Liver (tissue), 8 donors: ENCODE measurements at regions not wholly inside any gene's neighbourhood (a gene's known extent, or its start where the extent isn't known, plus 50 kb on each side); places are given as distances from the start of the nearest gene placed in this dataset.

Experiments used
- DNase-seq: peaks from one replicate; pipeline ENCODE4 v3.0.0-alpha.2; 2017; ENCODE audit warnings: low spot score
- H3K27ac ChIP-seq, 2 donors: one replicate each; pipeline ENCODE4 v1.7.0; 2013; ENCODE audit warnings: inconsistent platforms in 2 of 2, low read length in 2 of 2, control low read depth in 1 of 2, low read depth in 1 of 2, mild to moderate bottlenecking in 1 of 2
- H3K27me3 ChIP-seq, 4 donors: one replicate each; pipeline versions ENCODE4 v1.6.1 to v1.7.0; 2013; ENCODE audit warnings: low read length in 3 of 4, inconsistent platforms in 1 of 4, mild to moderate bottlenecking in 1 of 4, moderate library complexity in 1 of 4; ENCODE audit not compliant: control insufficient read depth in 4 of 4, insufficient read depth in 4 of 4
- H3K36me3 ChIP-seq, 4 donors: one replicate each; pipeline versions ENCODE4 v1.6.1 to v1.7.0; 2013; ENCODE audit warnings: low read length in 3 of 4, mild to moderate bottlenecking in 3 of 4, low read depth in 1 of 4, moderate library complexity in 1 of 4; ENCODE audit not compliant: control insufficient read depth in 4 of 4, insufficient read depth in 3 of 4
- H3K4me1 ChIP-seq, 4 donors: one replicate each; pipeline versions ENCODE4 v1.6.1 to v1.7.0; 2013; ENCODE audit warnings: low read length in 3 of 4, mild to moderate bottlenecking in 3 of 4, moderate library complexity in 1 of 4; ENCODE audit not compliant: control insufficient read depth in 4 of 4, insufficient read depth in 4 of 4
- H3K4me3 ChIP-seq, 3 donors: one replicate each; pipeline versions ENCODE4 v1.6.1 to v1.7.0; 2013; ENCODE audit warnings: low read length in 3 of 3, control low read depth in 1 of 3, low read depth in 1 of 3, mild to moderate bottlenecking in 1 of 3
- H3K9ac ChIP-seq, 2 donors: one replicate each; pipeline ENCODE4 v1.7.0; 2013; ENCODE audit warnings: low read length in 2 of 2, mild to moderate bottlenecking in 2 of 2, moderate library complexity in 2 of 2, control low read depth in 1 of 2, low read depth in 1 of 2
- H3K9me3 ChIP-seq, 4 donors: one replicate each; pipeline versions ENCODE4 v1.6.1 to v1.7.0; 2013; ENCODE audit warnings: low read length in 3 of 4; ENCODE audit not compliant: control insufficient read depth in 4 of 4
- ATF3 ChIP-seq: IDR thresholded peaks from 2 replicates; pipeline ENCODE4 v1.6.1; 2016; ENCODE audit warnings: antibody characterized with exemption
- CTCF ChIP-seq: fragments of 150-350 bp; IDR thresholded peaks from 2 replicates; pipeline ENCODE4 v1.5.1; 2017; ENCODE audit warnings: improper control_type of control experiment, low read depth, low read length; ENCODE audit not compliant: missing input control
- EGR1 ChIP-seq, 2 donors: IDR thresholded peaks; 2 replicates each; pipeline ENCODE4 v1.6.1; 2016 to 2018; ENCODE audit warnings: antibody characterized with exemption in 2 of 2, low read depth in 2 of 2
- FOXA1 ChIP-seq: IDR thresholded peaks from 2 replicates; pipeline ENCODE4 v1.6.1; 2016; ENCODE audit warnings: antibody characterized with exemption
- FOXA2 ChIP-seq: IDR thresholded peaks from 2 replicates; pipeline ENCODE4 v1.6.1; 2016; ENCODE audit warnings: antibody characterized with exemption
- GABPA ChIP-seq, 2 donors: IDR thresholded peaks in 1 of 2; conservative IDR thresholded peaks in 1 of 2; 2 replicates each; pipeline ENCODE4 v1.6.1; 2016; ENCODE audit warnings: antibody characterized with exemption in 2 of 2, mild to moderate bottlenecking in 1 of 2, moderate library complexity in 1 of 2
- HNF4A ChIP-seq, 2 donors: conservative IDR thresholded peaks; 2 replicates each; pipeline ENCODE4 v1.6.1; 2016; ENCODE audit warnings: antibody characterized with exemption in 2 of 2, mild to moderate bottlenecking in 2 of 2
- HNF4G ChIP-seq: IDR thresholded peaks from 2 replicates; pipeline ENCODE4 v1.6.1; 2016; ENCODE audit warnings: antibody characterized with exemption
- JUND ChIP-seq, 2 donors: IDR thresholded peaks; 2 replicates each; pipeline ENCODE4 v1.6.1; 2016; ENCODE audit warnings: antibody characterized with exemption in 2 of 2
- MAX ChIP-seq: IDR thresholded peaks from 2 replicates; pipeline ENCODE4 v1.6.1; 2016; ENCODE audit warnings: antibody characterized with exemption
- REST ChIP-seq: IDR thresholded peaks from 2 replicates; pipeline ENCODE4 v1.6.1; 2016; ENCODE audit warnings: antibody characterized with exemption, mild to moderate bottlenecking
- RXRA ChIP-seq, 2 donors: IDR thresholded peaks; 2 replicates each; pipeline ENCODE4 v1.6.1; 2017 to 2018; ENCODE audit warnings: antibody characterized with exemption in 2 of 2, mild to moderate bottlenecking in 1 of 2
- SP1 ChIP-seq: IDR thresholded peaks from 2 replicates; pipeline ENCODE4 v1.6.1; 2018; ENCODE audit warnings: antibody characterized with exemption, mild to moderate bottlenecking
- TAF1 ChIP-seq: conservative IDR thresholded peaks from 2 replicates; pipeline ENCODE4 v1.6.1; 2016; ENCODE audit warnings: antibody characterized with exemption, mild to moderate bottlenecking
- YY1 ChIP-seq: IDR thresholded peaks from 2 replicates; pipeline ENCODE4 v1.6.1; 2016; ENCODE audit warnings: antibody characterized with exemption, mild to moderate bottlenecking
- ZBTB33 ChIP-seq: IDR thresholded peaks from 2 replicates; pipeline ENCODE4 v1.6.1; 2016; ENCODE audit warnings: antibody characterized with exemption
- WGBS: extraction: QIAGEN DNeasy Blood & Tissue Kit; methylation state at CpG from one replicate; pipeline ENCODE4 v1.1.7; 2013; 5-methylcytosine and 5-hydroxymethylcytosine counted together
- donor health status: healthy.
- donor health status: healthy.
- donor health status: healthy.
- donor health status: healthy.
- donor health status: healthy.

- Histone ChIP-seq H3K4me3 (no peak overlapping the region), H3K27me3 (no peaks in the 10 kb centered on the region), H3K4me1 (no peaks in the 10 kb centered on the region), H3K9ac (no peak overlapping the region), H3K27ac (no peak overlapping the region), H3K36me3 (no peaks in the 10 kb centered on the region), H3K9me3 (no peaks in the 10 kb centered on the region)
- DNase-seq, result no peak
- TF ChIP-seq FOXA2 (no peak), RXRA (IDR thresholded peaks at IDR 0.05) (no peak), CTCF (no peak), FOXA1 (no peak), JUND (IDR thresholded peaks at IDR 0.05) (no peak), ATF3 (no peak), YY1 (no peak), ZBTB33 (no peak), TAF1 (no peak), HNF4G (no peak), HNF4A (conservative IDR thresholded peaks at IDR 0.05) (no peak), REST (no peak), GABPA (IDR thresholded peaks at IDR 0.05 in 1 of 2, conservative IDR thresholded peaks at IDR 0.05 in 1 of 2) (no peak), EGR1 (IDR thresholded peaks at IDR 0.05; ENCODE audit: low read depth in 2 of 2) (no peak)
- WGBS, result 52% methylated on average over 6 of the region's 6 CpGs
These were observed 518.9 kb downstream of the PREX1 start for GRCh38 chr20:48308882-48309281.

- H3K27ac ChIP-seq, result no peak overlapping the region
- DNase-seq, result no peak
- 84% methylated on average over 4 of the region's 4 CpGs for WGBS
- no peak for TF ChIP-seq HNF4G
- no peak for TF ChIP-seq EGR1 (IDR thresholded peaks at IDR 0.05; ENCODE audit: low read depth in 2 of 2)
- no peak for TF ChIP-seq REST
- TF ChIP-seq MAX, result no peak
- TF ChIP-seq CTCF, result no peak
- TF ChIP-seq SP1, result no peak
These were observed 519.5 kb downstream of the PREX1 start for GRCh38 chr20:48308232-48308781.

More at GRCh38 chr20:48308232-48308781, 519.5 kb downstream of the PREX1 start:
- Histone ChIP-seq H3K9me3 (no peaks in the 10 kb centered on the region), H3K9ac (no peak overlapping the region), H3K4me3 (no peak overlapping the region), H3K4me1 (no peaks in the 10 kb centered on the region), H3K36me3 (no peaks in the 10 kb centered on the region), H3K27me3 (no peaks in the 10 kb centered on the region)
